ENCODE measurements at regions not wholly inside any gene's neighbourhood (a gene's known extent, or its start where the extent isn't known, plus 50 kb on each side); places are given as distances from the start of the nearest gene placed in this dataset.
A peak's percentile ranks its signal among the peaks of the same experiment; 100 is the strongest.

DNA sequence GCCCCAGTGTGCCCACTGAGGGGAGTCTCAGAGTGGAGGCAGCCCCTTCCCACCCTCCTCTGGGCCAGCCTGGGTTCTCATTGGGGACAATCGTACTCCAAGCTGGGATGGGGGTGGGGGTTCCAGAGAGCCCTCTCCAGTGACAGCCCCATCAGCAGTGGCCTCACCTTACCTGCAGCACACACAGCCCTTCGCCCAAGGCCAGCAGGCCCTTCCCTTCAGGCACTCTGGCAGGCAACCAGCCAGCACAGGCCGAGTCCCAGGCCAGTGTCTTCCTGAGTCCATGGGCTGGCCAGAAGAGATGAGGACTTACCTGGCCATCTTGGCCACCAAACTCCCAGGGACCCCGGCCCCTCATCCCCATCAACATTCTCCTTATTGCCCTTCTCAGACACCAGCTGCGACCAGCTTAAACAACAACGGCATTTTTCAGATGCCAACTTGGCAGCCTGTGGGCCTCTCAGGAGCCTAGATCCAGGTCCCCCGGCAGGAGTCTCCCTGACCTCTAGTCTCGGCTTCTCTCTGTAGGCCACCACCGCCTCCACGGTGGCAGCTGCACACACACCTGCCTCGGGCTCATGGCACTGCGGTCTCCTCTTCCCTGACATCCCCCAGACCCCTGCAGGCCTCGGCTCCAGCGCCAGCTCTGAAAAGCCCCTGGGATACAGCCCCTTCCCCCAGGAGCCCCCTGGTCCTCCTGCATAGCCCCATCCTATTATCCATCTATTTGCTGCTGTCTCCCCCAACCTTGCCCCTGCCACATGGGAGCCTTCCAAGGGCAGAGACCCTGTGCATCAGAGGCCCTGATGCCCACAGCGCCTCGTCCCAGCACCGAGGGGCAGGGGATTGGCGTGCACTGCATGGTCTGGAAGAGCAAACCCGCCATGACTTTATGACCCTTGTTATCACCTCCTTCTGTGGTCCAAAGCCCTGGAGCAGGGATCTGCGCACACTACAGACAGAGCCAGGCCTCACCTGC lies 111.2 kb upstream of the FGF3 start:
- Histone ChIP-seq H3K27me3 (ENCODE audit: control insufficient read depth, insufficient read depth, low read length) (peaks cover 2% of the 10 kb centered on the region), H3K4me1 (ENCODE audit: control insufficient read depth, insufficient read depth, low read length) (peaks cover 16% of the 10 kb centered on the region), H3K36me3 (ENCODE audit: control insufficient read depth, insufficient read depth, low read length) (no peaks in the 10 kb centered on the region), H3K9me3 (ENCODE audit: control insufficient read depth, insufficient read depth, low read length) (no peaks in the 10 kb centered on the region), H3K4me3 (ENCODE audit: low read depth, low read length) (no peak overlapping the region), H3K27ac (ENCODE audit: low read depth, low read length) (no peak overlapping the region)
- no peak for DNase-seq (ENCODE audit: low read depth in 4 of 6, low spot score in 6 of 6)
- 87% methylated on average over 14 of the region's 20 CpGs for WGBS (ENCODE audit: insufficient coverage)

DNA sequence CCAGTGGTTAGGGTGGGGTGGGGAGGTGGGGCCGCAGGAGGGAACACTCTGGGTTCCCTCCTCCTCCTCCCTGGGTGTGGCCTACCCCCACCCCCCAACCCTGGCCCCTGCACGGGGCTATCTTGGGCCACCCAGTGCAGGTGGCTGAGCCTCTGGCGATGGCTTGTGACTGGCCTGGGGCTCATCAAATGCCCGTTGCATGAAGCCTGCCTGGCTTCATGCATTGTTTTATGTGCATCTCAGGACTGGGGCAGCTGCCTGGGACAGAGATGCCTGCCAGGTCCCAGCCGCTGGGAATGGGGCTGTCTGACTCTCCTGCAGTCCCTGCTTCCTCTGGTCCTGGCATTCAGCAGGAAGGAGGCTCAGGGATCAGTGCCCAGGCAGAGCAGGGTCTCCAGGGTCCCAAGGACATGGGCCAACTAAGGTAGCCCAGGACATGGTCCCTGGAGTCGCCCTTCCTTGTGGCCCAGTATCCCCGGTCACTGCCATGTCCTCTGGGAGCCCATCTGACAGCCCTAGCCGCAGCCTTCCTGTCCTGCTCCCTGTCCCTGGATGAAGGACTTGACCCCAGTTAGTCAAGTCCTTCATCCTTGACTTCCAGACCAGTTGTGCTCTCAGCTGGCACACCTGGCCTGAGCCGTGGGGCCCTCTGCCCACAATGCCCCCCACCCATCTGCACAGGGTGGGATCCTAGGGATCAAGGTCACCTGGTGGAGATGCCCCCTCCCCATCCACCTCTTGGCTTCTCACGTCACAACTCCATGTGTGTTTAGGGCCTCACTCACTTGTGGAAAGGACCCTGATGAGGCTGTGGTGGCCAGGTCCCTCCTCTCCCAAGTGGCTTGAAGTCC lies 112.1 kb upstream of the FGF3 start:
- peaks cover 8% of the 10 kb centered on the region for H3K4me1 ChIP-seq (ENCODE audit: control insufficient read depth, insufficient read depth, low read length)
- H3K36me3 ChIP-seq (ENCODE audit: control insufficient read depth, insufficient read depth, low read length) = no peaks in the 10 kb centered on the region
- DNase-seq (ENCODE audit: low read depth in 4 of 6, low spot score in 6 of 6) = no peak
- H3K4me3 ChIP-seq (ENCODE audit: low read depth, low read length) = no peak overlapping the region
- no peak overlapping the region for H3K27ac ChIP-seq (ENCODE audit: low read depth, low read length)
- 78% methylated on average over 9 of the region's 10 CpGs for WGBS (ENCODE audit: insufficient coverage)
- peaks cover 2% of the 10 kb centered on the region for H3K27me3 ChIP-seq (ENCODE audit: control insufficient read depth, insufficient read depth, low read length)
- no peaks in the 10 kb centered on the region for H3K9me3 ChIP-seq (ENCODE audit: control insufficient read depth, insufficient read depth, low read length)

DNA sequence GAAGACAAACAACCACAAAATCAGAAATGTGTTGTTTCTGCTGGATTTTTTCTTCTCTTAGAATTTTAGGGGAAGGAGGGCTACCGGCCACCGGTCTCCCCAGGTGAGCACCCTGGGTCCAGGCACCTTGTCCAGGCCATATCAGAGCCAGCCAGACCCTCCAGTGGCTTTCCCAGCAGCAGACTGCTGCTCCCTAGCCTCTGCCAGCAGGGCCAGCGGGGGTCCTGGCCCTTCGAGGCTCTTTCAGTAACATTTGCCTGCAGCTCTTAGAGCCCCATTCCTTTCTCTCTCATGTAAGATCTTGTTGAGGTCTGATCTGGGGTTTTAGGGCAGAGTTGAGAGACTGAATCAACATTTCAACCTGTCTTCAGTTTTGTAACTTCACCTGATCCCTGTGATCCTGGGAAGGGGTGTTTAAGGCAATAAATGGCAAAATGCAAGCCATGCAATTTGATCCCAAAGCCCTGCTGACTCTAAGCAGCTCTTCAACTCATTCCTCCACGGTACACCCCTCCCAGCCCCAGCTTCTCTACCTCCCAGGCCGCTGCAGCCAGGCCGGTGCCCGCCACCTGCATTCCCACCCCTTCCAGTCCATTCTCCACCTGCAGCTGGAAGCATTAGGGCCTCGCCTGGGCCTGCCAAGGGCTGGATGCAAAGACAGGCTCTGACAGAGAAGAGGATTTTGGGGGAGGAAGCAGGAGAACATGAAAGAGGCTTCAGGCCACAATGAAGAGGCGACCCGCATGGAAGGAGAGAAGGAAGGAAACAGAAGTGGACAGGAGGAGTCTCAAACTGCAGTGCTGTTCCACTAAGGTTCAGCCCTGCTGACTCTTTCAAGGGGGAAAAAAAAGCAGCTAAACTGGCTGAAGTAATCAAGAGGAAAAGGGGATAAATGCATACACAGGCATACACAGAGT lies 113.0 kb upstream of the FGF3 start:
- Histone ChIP-seq H3K9me3 (ENCODE audit: control insufficient read depth, insufficient read depth, low read length) (no peaks in the 10 kb centered on the region), H3K36me3 (ENCODE audit: control insufficient read depth, insufficient read depth, low read length) (no peaks in the 10 kb centered on the region), H3K27ac (ENCODE audit: low read depth, low read length) (no peak overlapping the region), H3K4me3 (ENCODE audit: low read depth, low read length) (no peak overlapping the region), H3K27me3 (ENCODE audit: control insufficient read depth, insufficient read depth, low read length) (peaks cover 2% of the 10 kb centered on the region), H3K4me1 (ENCODE audit: control insufficient read depth, insufficient read depth, low read length) (peaks cover 5% of the 10 kb centered on the region)
- no peak for DNase-seq (ENCODE audit: low read depth in 4 of 6, low spot score in 6 of 6)
- 59% methylated on average over 9 of the region's 11 CpGs for WGBS (ENCODE audit: insufficient coverage)

DNA sequence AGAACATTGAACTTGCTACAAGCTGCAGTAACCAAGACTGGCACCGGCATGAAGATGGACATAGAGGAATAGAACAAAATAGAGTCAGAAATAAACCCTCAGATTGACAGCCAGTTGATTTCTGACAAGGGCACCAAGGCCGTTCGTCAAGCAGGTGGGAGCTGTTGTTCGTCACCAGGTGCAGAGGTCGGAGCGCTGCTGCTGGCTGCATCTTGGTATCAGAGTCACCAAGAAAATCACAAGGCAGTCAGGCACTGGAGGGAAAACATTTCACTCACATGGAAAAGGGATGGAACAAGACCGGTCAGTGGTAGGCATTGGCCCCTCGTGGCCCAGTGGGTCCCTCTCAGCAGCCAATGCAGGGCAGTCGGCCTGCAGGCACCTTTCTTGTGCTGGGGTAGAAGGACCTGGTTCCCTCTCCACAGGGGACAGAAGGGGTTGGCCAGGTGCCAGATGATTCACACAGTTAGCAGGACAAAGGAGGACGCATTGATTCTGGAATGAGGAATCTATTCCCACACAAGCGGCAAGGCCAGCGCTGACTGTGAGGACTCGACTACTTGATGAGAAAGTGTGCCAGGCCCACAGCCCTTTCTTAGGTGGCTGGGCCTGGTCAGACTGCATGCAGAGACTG lies 115.8 kb upstream of the FGF3 start:
- WGBS (ENCODE audit: insufficient coverage) = 77% methylated on average over 13 of the region's 13 CpGs
- DNase-seq (ENCODE audit: low read depth in 4 of 6, low spot score in 6 of 6) = no peak
- Histone ChIP-seq H3K27me3 (ENCODE audit: control insufficient read depth, insufficient read depth, low read length) (no peaks in the 10 kb centered on the region), H3K27ac (ENCODE audit: low read depth, low read length) (no peak overlapping the region), H3K4me1 (ENCODE audit: control insufficient read depth, insufficient read depth, low read length) (peaks cover 12% of the 10 kb centered on the region), H3K36me3 (ENCODE audit: control insufficient read depth, insufficient read depth, low read length) (no peaks in the 10 kb centered on the region), H3K4me3 (ENCODE audit: low read depth, low read length) (no peak overlapping the region), H3K9me3 (ENCODE audit: control insufficient read depth, insufficient read depth, low read length) (no peaks in the 10 kb centered on the region)

DNA sequence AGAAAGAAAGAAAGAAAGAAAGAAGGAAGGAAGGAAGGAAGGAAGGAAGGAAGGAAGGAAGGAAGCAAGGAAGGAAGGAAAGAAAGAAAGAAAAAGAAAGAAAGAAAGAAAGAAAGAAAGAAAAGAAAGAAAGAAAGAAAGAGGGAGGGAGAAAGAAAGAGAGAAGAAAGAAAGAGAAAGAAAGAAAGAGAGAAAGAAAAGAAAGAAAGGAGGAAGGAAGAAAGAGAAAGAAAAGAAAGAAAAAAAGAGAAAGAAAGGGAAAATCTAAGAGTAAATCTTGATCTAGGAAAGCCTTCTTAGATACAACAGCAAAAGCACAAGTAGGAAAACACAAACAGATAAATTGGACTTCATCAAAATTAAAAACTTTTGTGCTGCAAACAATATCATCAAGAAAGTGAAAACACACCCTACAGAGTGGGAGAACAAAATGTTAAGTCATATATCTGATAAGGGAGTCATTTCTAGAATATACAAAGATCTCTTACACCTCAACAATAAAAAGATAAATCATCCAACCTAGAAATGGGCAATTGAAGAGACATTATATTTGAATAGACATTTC lies 116.8 kb upstream of the FGF3 start:
- Histone ChIP-seq H3K27ac (ENCODE audit: low read depth, low read length) (no peak overlapping the region), H3K27me3 (ENCODE audit: control insufficient read depth, insufficient read depth, low read length) (no peaks in the 10 kb centered on the region)
- DNase-seq (ENCODE audit: low read depth in 4 of 6, low spot score in 6 of 6) = no peak

DNA sequence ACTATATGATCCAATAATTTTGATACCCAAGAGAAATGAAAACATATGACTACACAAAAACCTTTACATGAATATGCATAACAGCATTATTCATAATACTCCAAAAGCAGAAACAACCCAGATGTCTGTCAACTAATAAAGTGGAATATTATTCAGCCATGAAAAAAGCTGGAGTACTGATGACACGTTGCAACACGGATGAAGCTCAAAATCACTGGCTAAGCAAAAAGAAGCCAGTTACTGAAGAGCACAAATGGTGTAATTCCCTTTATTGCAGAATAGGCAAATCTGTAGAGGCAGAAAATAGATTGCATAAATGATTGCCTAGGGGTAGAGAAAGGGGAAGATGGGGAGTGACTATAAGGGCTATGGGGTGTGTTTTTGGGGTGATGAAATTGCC lies 117.6 kb upstream of the FGF3 start:
- Histone ChIP-seq H3K36me3 (ENCODE audit: control insufficient read depth, insufficient read depth, low read length) (no peaks in the 10 kb centered on the region), H3K4me1 (ENCODE audit: control insufficient read depth, insufficient read depth, low read length) (peaks cover 11% of the 10 kb centered on the region), H3K27ac (ENCODE audit: low read depth, low read length) (no peak overlapping the region), H3K9me3 (ENCODE audit: control insufficient read depth, insufficient read depth, low read length) (no peaks in the 10 kb centered on the region), H3K4me3 (ENCODE audit: low read depth, low read length) (no peak overlapping the region), H3K27me3 (ENCODE audit: control insufficient read depth, insufficient read depth, low read length) (no peaks in the 10 kb centered on the region)
- 81% methylated on average over 2 of the region's 2 CpGs for WGBS (ENCODE audit: insufficient coverage)
- DNase-seq (ENCODE audit: low read depth in 4 of 6, low spot score in 6 of 6) = no peak

More for the DNA sequence above, 116.8 kb upstream of the FGF3 start:
- Histone ChIP-seq H3K36me3 (ENCODE audit: control insufficient read depth, insufficient read depth, low read length) (no peaks in the 10 kb centered on the region), H3K4me1 (ENCODE audit: control insufficient read depth, insufficient read depth, low read length) (peaks cover 16% of the 10 kb centered on the region), H3K4me3 (ENCODE audit: low read depth, low read length) (no peak overlapping the region), H3K9me3 (ENCODE audit: control insufficient read depth, insufficient read depth, low read length) (no peaks in the 10 kb centered on the region)

DNA sequence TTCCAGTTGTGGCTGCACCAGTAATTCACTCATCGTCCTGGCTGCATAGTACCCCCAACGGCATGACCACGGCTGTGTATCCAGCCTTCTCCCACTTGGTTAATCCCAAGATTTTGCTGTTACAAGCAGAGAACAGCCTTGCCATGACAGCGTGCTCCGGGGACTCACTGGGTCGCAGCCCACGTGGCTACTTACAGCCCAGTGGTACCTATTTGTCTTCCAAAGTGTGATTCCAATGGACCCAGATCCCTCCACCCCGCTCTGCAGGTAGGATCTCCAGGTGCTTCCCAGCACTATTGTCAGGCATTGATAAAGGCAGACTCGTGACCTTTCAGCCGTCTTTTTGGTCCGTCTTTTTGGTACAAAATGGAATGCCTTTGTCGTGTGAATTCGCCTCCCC lies 119.0 kb upstream of the FGF3 start:
- DNase-seq (ENCODE audit: low read depth in 4 of 6, low spot score in 6 of 6) = no peak
- H3K27ac ChIP-seq (ENCODE audit: low read depth, low read length) = no peak overlapping the region
- 95% methylated on average over 13 of the region's 13 CpGs for WGBS (ENCODE audit: insufficient coverage)
- peaks cover 11% of the 10 kb centered on the region for H3K4me1 ChIP-seq (ENCODE audit: control insufficient read depth, insufficient read depth, low read length)
- H3K9me3 ChIP-seq (ENCODE audit: control insufficient read depth, insufficient read depth, low read length) = no peaks in the 10 kb centered on the region
- no peaks in the 10 kb centered on the region for H3K27me3 ChIP-seq (ENCODE audit: control insufficient read depth, insufficient read depth, low read length)
- no peaks in the 10 kb centered on the region for H3K36me3 ChIP-seq (ENCODE audit: control insufficient read depth, insufficient read depth, low read length)
- no peak overlapping the region for H3K4me3 ChIP-seq (ENCODE audit: low read depth, low read length)

DNA sequence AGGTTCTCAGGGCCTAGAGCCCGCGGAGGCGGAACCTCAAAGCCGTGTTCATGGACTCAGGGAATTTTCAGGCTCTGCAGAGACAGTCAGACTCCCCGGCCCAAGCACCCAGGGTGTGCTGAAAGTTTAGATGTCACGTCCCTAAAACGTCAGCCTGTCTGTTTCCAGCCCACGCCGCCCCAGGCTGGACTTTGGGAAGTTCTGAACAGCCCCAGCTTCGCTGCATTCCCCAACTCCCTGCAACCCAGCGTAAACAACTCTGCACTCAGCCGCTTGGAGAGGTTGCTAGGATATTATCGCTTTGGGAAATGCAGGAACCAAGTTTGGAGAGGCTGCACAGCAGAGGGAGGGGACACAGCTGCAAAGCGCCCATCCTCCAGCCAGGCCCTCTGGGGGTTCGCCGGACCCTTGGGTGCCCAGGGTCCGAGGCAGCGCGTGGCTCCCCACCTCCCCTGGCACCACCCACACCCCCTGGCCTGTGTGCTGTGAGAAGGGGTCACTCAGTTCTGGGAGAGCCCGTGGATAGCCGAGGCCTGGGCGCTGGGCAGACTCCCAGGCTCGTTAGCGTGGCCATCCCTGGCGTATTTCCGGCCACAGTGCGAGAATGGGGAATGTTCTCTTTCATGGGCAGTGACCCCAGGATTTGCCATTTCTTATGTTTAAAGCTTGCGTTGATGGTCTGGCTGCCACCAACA lies 120.5 kb upstream of the FGF3 start:
- 48% methylated on average over 20 of the region's 28 CpGs for WGBS (ENCODE audit: insufficient coverage)

More for the DNA sequence above, 120.5 kb upstream of the FGF3 start:
- Histone ChIP-seq H3K27me3 (ENCODE audit: control insufficient read depth, insufficient read depth, low read length) (no peaks in the 10 kb centered on the region), H3K36me3 (ENCODE audit: control insufficient read depth, insufficient read depth, low read length) (no peaks in the 10 kb centered on the region), H3K9me3 (ENCODE audit: control insufficient read depth, insufficient read depth, low read length) (no peaks in the 10 kb centered on the region), H3K4me1 (ENCODE audit: control insufficient read depth, insufficient read depth, low read length) (peaks cover 11% of the 10 kb centered on the region), H3K27ac (ENCODE audit: low read depth, low read length) (no peak overlapping the region), H3K4me3 (ENCODE audit: low read depth, low read length) (no peak overlapping the region)
- peak in 2 of 6 donors; percentile 18 to 45 for DNase-seq (ENCODE audit: low read depth in 4 of 6, low spot score in 6 of 6)

Data from spinal cord (tissue), 9 donors.